K562 (cell line): ENCODE measurements at regions not wholly inside any gene's neighbourhood (a gene's known extent, or its start where the extent isn't known, plus 50 kb on each side); places are given as distances from the start of the nearest gene placed in this dataset.

ENCODE experiments used
- ATAC-seq: fragments of 200-7000 bp; cut with Tn5 transposase; 3 replicates; pipeline ENCODE4 v1.9.1; 2020; ENCODE audit warnings: moderate library complexity
- BruUV-seq: library from RNA; stranded (reverse); fragments of 400-500 nt; replicated peaks from 2 replicates; lab custom pipeline; 2021; lab: Mats Ljungman, UMichigan
- CTCF ChIA-PET: fragments of 300-600 bp; formaldehyde crosslinking; extraction: SDS; loops from one replicate; lab custom pipeline; 2021; ENCODE audit warnings: low intra/inter-chr PET ratio; lab: Yijun Ruan, JAX
- POLR2A ChIA-PET: fragments of 300-600, 350-650 bp; sonication (Branson Sonifier 250); formaldehyde crosslinking; extraction: SDS; loops from one replicate; lab custom pipeline; 2021; ENCODE audit warnings: antibody characterized with exemption, inconsistent platforms; lab: Yijun Ruan, JAX
- DNase-seq, 4 experiments: peaks; one replicate each; pipeline versions ENCODE4 v3.0.0 to v3.0.0-alpha.2; 2011 to 2018; ENCODE audit warnings: low spot score in 3 of 4, mixed read lengths in 3 of 4; ENCODE audit errors: extremely low read depth in 1 of 4
- FAIRE-seq: peaks from 2 replicates; lab custom pipeline; 2011; peaks lifted over from hg19 to GRCh38; lab: Jason Lieb, UNC
- H2AFZ ChIP-seq: 2 replicates; pipeline ENCODE4 v1.6.0; 2011; ENCODE audit warnings: low read depth, low read length, control low read depth, inconsistent platforms
- H3K27ac ChIP-seq: fragments of 200-600 bp; 3 replicates; pipeline ENCODE4 v1.8.0; 2011; ENCODE audit warnings: low read depth, mild to moderate bottlenecking, control low read depth, inconsistent platforms, low read length, moderate library complexity, mixed read lengths; ENCODE audit errors: extremely low read depth
- H3K27me3 ChIP-seq, 2 experiments: fragments of 300-600 bp in 1 of 2; 2 replicates in 1 of 2; 3 replicates in 1 of 2; pipeline versions ENCODE4 v1.6.0 to v1.8.0; 2011; ENCODE audit warnings: inconsistent platforms in 2 of 2, low read length in 2 of 2, mild to moderate bottlenecking in 1 of 2, mixed read lengths in 1 of 2, moderate library complexity in 1 of 2; ENCODE audit not compliant: control insufficient read depth in 2 of 2, insufficient read depth in 2 of 2
- H3K36me3 ChIP-seq: fragments of 300-600 bp; 3 replicates; pipeline ENCODE4 v1.8.0; 2011; ENCODE audit warnings: mild to moderate bottlenecking, low read length, inconsistent platforms; ENCODE audit not compliant: control insufficient read depth, insufficient read depth
- H3K4me1 ChIP-seq, 2 experiments: fragments of 200-600 bp in 1 of 2; replicated peaks in 1 of 2; 2 replicates in 1 of 2; 3 replicates in 1 of 2; pipeline versions ENCODE4 v1.5.1 to v1.8.0; 2011; ENCODE audit warnings: inconsistent platforms in 2 of 2, low read length in 2 of 2, mild to moderate bottlenecking in 1 of 2, mixed read lengths in 1 of 2, moderate library complexity in 1 of 2; ENCODE audit not compliant: control insufficient read depth in 2 of 2, insufficient read depth in 2 of 2
- H3K4me2 ChIP-seq: 2 replicates; pipeline ENCODE4 v1.6.1; 2011; ENCODE audit warnings: low read length, control low read depth, inconsistent platforms, mixed read lengths; ENCODE audit not compliant: insufficient read depth
- H3K4me3 ChIP-seq: fragments of 200-600 bp; sonication (generic), shearing (Covaris generic); 2 replicates; pipeline ENCODE4 v1.5.1; 2016; ENCODE audit warnings: control low read depth, inconsistent platforms
- H3K79me2 ChIP-seq: fragments of 200-600 bp; 3 replicates; pipeline ENCODE4 v1.8.0; 2011; ENCODE audit warnings: low read length, inconsistent platforms; ENCODE audit not compliant: control insufficient read depth, insufficient read depth
- H3K9ac ChIP-seq, 2 experiments: 2 replicates each; pipeline versions ENCODE4 v1.6.0 to v1.6.1; 2011; ENCODE audit warnings: low read depth in 2 of 2, low read length in 2 of 2, control low read depth in 1 of 2, inconsistent platforms in 1 of 2, mild to moderate bottlenecking in 1 of 2, mixed read lengths in 1 of 2; ENCODE audit not compliant: insufficient read depth in 1 of 2
- H3K9me1 ChIP-seq: one replicate; pipeline ENCODE4 v1.6.0; 2011; ENCODE audit warnings: inconsistent platforms, mild to moderate bottlenecking, low read length, moderate library complexity; ENCODE audit not compliant: control insufficient read depth, insufficient read depth
- H3K9me3 ChIP-seq: replicated peaks from 2 replicates; pipeline ENCODE4 v1.5.1; 2011; ENCODE audit warnings: low read depth, low read length, inconsistent platforms; ENCODE audit not compliant: control insufficient read depth, insufficient read depth
- H4K20me1 ChIP-seq: replicated peaks from 2 replicates; pipeline ENCODE4 v1.6.1; 2011; ENCODE audit warnings: low read length, inconsistent platforms, mixed read lengths; ENCODE audit not compliant: control insufficient read depth, insufficient read depth
- ARHGAP35 ChIP-seq: fragments of 450-650 bp; IDR thresholded peaks from 2 replicates; pipeline ENCODE4 v1.6.1; 2018; ENCODE audit not compliant: partially characterized antibody
- BRD9 ChIP-seq: fragments of 450-650 bp; IDR thresholded peaks from 2 replicates; pipeline ENCODE4 v1.6.1; 2018; ENCODE audit warnings: low read depth; ENCODE audit not compliant: partially characterized antibody
- CTBP1 ChIP-seq: fragments of 450-650 bp; IDR thresholded peaks from 2 replicates; pipeline ENCODE4 v1.6.1; 2016; ENCODE audit warnings: borderline replicate concordance
- FOXP1 ChIP-seq: sonication (generic); formaldehyde crosslinking; IDR thresholded peaks from 2 replicates; pipeline ENCODE4 v1.8.0; 2022; ENCODE audit warnings: mild to moderate bottlenecking, missing genetic modification reagents
- MCM3 ChIP-seq: fragments of 450-650 bp; IDR thresholded peaks from 2 replicates; pipeline ENCODE4 v1.6.1; 2016
- MEF2D ChIP-seq: conservative IDR thresholded peaks from 2 replicates; pipeline ENCODE4 v1.6.1; 2016; ENCODE audit warnings: low read depth, missing genetic modification characterization, missing compliant biosample characterization
- PYGO2 ChIP-seq: fragments of 450-650 bp; IDR thresholded peaks from 2 replicates; pipeline ENCODE4 v1.6.1; 2016; ENCODE audit warnings: mild to moderate bottlenecking, missing genetic modification characterization, moderate library complexity, missing compliant biosample characterization
- SMAD1 ChIP-seq: fragments of 150-350 bp; IDR thresholded peaks from 2 replicates; pipeline ENCODE4 v1.6.1; 2014; ENCODE audit warnings: low read length, low read depth; ENCODE audit not compliant: partially characterized antibody
- ZNF23 ChIP-seq: fragments of 250-450 bp; sonication (Bioruptor Pico); IDR thresholded peaks from 2 replicates; pipeline ENCODE4 v1.4.0; 2020; ENCODE audit warnings: mild to moderate bottlenecking
- ZNF408 ChIP-seq: fragments of 250-450 bp; sonication (Bioruptor Pico); IDR thresholded peaks from 2 replicates; pipeline ENCODE4 v1.4.0; 2020; ENCODE audit warnings: low read depth, mild to moderate bottlenecking, moderate library complexity
- WGBS: fragments of 100-300 bp; shearing (Covaris generic); methylation state at CpG from one replicate; pipeline ENCODE4 v1.1.6; 2016; ENCODE audit warnings: low coverage, mixed read lengths; ENCODE audit not compliant: insufficient coverage; ENCODE audit errors: missing lambda C conversion rate; 5-methylcytosine and 5-hydroxymethylcytosine counted together
- in situ Hi-C: fragments of 300-500 bp; cut with MboI; formaldehyde crosslinking; loops from 4 replicates; pipeline ENCODE4 v1.15.0; 2018; ENCODE audit warnings: inconsistent platforms, mixed read lengths
- intact Hi-C: fragments of 100-400 bp; cut with micrococcal nuclease; formaldehyde crosslinking; loops from 2 replicates; pipeline ENCODE4 v1.14.2; 2022
- TF ChIP-seq, protein P1 (sequence below): fragments of 250-450 bp; sonication (Bioruptor Pico); IDR thresholded peaks from 2 replicates; pipeline ENCODE4 v1.5.0; 2021; ENCODE audit warnings: mild to moderate bottlenecking, moderate library complexity
- TF ChIP-seq, protein P2 (sequence below): fragments of 450-650 bp; IDR thresholded peaks from 2 replicates; pipeline ENCODE4 v1.6.1; 2016; ENCODE audit warnings: mild to moderate bottlenecking
- TF ChIP-seq, protein P3 (sequence below): sonication (generic); formaldehyde crosslinking; IDR thresholded peaks from 2 replicates; pipeline ENCODE4 v1.8.0; 2022; ENCODE audit warnings: mild to moderate bottlenecking, missing genetic modification reagents
- TF ChIP-seq, protein P4 (sequence below): fragments of 250-450 bp; sonication (Bioruptor Pico); IDR thresholded peaks from 2 replicates; pipeline ENCODE4 v1.5.0; 2020; ENCODE audit warnings: mild to moderate bottlenecking

DNA sequence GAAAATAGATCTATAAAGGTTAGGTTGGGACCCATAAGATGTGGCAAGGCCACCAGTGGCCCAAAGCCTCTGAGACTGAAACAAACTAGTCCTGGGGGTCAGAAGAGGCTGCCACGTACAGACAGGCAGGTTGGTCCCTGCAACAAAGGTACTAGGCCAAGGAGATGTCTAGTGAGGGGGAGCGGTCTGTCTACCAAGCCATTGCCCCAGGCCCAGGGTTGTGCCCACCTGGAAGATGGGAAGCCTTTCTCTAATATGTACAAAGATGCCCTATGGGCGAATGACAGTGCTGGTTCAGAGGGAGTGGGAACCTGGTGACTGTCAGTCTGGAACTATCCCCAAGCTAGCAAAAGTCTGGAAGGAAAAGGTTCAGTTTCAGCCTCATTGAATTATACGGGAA is 233.2 kb downstream of the RBM19 start:
- Histone ChIP-seq H3K4me2 (no peak overlapping the region), H4K20me1 (peaks cover 9% of the 10 kb centered on the region; the same call in 1 of the 2 replicates), H3K4me1 (no peaks in the 10 kb centered on the region), H3K27ac (no peak overlapping the region), H3K36me3 (no peaks in the 10 kb centered on the region), H3K9me1 (no peaks in the 10 kb centered on the region), H3K4me3 (no peak overlapping the region), H3K79me2 (no peaks in the 10 kb centered on the region), H3K9ac (no peak overlapping the region), H3K27me3 (peaks cover 0 to 25% of the 10 kb centered on the region in 2 experiments; a peak in 2 of 5 replicates), H3K9me3 (no peaks in the 10 kb centered on the region), H2AFZ (no peak overlapping the region)
- in situ Hi-C loops (no loop called here), intact Hi-C loops (loop anchor here (2.0 to 10.0 kb wide), 3 partner anchors 86 to 272 kb away; no protein-coding TSS in a partner anchor)
- 7% methylated on average over 4 of the region's 4 CpGs for WGBS
- no TSS peak for BruUV-seq
- ChIA-PET POLR2A (no interaction called here), CTCF (interaction anchor here (2.3 kb wide), 1 partner anchor 271 kb away, joined by 11 read pairs; no protein-coding TSS in a partner anchor)
- DNase-seq (no peak), ATAC-seq (no peak), FAIRE-seq (no peak)
- TF ChIP-seq MCM3 (no peak), CTBP1 (no peak), ARHGAP35 (no peak), SMAD1 (no peak), BRD9 (no peak), FOXP1 (CRISPR knock-in tag) (no peak), ZNF23 (CRISPR knock-in tag) (no peak), PYGO2 (tag) (no peak), ZNF408 (CRISPR knock-in tag) (no peak), MEF2D (tag) (no peak)
- TF ChIP-seq, protein P1, sequence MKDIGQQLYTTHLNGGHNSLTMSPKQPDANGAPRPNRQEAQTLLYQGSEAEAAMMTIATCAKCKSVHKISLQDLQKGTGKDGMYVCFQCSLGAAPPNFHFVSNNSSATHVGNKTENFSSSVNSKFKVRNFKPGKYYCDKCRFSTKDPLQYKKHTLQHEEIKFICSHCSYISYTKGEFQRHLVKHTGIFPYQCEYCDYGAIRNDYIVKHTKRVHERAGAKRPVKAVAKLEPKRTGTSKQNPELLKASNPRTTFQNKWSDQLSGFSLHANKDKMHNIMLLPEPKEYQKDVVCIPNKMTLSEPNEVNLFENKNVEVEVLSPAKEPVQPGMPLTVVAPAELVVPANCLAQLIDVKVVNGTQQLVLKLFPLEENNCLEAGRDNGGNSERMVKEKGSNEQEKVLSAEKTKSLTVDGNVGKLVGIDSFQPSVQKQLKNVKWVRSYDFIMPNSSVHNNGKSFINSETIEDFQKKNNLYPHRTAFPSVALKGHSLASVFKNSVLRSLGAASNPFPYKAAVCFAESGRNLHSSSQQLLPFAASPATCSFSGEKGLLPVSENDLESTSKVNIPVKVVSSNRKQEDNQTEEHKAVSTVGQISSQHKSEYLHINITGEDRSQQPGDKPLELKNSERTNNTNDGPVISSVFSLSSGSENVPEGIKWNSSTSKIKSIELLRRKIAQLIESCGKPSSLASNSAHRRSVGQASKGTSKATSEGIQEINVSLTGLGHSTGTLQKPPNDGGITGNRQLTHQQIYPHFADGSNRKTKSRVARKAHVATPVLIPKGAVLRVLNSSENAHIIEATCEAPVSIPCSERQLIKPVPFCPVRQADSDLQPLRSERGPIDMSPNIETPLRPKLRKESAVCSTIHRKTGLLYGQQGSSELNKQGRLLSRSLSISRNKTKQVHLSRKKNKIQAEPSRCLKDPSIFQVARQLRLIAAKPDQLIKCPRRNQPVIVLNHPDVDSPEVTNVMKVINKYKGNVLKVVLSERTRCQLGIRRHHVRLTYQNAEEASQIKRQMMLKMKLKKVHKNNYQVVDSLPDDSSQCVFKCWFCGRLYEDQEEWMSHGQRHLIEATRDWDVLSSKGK (CRISPR knock-in tag), result no peak
- TF ChIP-seq, protein P2, sequence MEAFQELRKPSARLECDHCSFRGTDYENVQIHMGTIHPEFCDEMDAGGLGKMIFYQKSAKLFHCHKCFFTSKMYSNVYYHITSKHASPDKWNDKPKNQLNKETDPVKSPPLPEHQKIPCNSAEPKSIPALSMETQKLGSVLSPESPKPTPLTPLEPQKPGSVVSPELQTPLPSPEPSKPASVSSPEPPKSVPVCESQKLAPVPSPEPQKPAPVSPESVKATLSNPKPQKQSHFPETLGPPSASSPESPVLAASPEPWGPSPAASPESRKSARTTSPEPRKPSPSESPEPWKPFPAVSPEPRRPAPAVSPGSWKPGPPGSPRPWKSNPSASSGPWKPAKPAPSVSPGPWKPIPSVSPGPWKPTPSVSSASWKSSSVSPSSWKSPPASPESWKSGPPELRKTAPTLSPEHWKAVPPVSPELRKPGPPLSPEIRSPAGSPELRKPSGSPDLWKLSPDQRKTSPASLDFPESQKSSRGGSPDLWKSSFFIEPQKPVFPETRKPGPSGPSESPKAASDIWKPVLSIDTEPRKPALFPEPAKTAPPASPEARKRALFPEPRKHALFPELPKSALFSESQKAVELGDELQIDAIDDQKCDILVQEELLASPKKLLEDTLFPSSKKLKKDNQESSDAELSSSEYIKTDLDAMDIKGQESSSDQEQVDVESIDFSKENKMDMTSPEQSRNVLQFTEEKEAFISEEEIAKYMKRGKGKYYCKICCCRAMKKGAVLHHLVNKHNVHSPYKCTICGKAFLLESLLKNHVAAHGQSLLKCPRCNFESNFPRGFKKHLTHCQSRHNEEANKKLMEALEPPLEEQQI, result no peak
- TF ChIP-seq, protein P3, sequence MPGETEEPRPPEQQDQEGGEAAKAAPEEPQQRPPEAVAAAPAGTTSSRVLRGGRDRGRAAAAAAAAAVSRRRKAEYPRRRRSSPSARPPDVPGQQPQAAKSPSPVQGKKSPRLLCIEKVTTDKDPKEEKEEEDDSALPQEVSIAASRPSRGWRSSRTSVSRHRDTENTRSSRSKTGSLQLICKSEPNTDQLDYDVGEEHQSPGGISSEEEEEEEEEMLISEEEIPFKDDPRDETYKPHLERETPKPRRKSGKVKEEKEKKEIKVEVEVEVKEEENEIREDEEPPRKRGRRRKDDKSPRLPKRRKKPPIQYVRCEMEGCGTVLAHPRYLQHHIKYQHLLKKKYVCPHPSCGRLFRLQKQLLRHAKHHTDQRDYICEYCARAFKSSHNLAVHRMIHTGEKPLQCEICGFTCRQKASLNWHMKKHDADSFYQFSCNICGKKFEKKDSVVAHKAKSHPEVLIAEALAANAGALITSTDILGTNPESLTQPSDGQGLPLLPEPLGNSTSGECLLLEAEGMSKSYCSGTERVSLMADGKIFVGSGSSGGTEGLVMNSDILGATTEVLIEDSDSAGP (CRISPR knock-in tag), result no peak
- TF ChIP-seq, protein P4, sequence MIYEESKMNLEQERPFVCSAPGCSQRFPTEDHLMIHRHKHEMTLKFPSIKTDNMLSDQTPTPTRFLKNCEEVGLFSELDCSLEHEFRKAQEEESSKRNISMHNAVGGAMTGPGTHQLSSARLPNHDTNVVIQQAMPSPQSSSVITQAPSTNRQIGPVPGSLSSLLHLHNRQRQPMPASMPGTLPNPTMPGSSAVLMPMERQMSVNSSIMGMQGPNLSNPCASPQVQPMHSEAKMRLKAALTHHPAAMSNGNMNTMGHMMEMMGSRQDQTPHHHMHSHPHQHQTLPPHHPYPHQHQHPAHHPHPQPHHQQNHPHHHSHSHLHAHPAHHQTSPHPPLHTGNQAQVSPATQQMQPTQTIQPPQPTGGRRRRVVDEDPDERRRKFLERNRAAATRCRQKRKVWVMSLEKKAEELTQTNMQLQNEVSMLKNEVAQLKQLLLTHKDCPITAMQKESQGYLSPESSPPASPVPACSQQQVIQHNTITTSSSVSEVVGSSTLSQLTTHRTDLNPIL (CRISPR knock-in tag), result no peak
